ENCODE measurements at regions not wholly inside any gene's neighbourhood (a gene's known extent, or its start where the extent isn't known, plus 50 kb on each side); places are given as distances from the start of the nearest gene placed in this dataset.
"Not testable (repeated sequence)": the region's sequence is repeated elsewhere in the genome, so short reads cannot be mapped to it uniquely, and the experiment has no call there.

DNA sequence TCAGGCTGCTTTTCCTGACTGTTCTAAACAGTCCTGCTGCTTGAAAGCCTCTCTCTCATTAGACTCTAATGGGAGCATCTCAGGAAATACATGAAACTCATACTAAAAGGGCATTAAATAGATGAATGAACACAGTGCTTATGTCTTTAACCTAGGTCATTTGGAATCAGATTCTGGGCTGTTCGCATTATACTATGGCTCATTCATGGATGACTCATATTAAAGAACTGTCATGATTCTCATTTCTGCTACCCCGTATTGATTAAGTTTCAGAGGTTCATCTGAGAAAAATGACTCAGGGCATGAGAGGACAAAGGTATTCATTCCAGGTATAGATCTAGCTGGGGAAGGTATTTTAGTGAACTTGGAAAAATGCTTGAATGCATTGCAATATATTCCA lies 335.5 kb downstream of the GJA1 start:
- peak; percentile 31 for ATAC-seq

DNA sequence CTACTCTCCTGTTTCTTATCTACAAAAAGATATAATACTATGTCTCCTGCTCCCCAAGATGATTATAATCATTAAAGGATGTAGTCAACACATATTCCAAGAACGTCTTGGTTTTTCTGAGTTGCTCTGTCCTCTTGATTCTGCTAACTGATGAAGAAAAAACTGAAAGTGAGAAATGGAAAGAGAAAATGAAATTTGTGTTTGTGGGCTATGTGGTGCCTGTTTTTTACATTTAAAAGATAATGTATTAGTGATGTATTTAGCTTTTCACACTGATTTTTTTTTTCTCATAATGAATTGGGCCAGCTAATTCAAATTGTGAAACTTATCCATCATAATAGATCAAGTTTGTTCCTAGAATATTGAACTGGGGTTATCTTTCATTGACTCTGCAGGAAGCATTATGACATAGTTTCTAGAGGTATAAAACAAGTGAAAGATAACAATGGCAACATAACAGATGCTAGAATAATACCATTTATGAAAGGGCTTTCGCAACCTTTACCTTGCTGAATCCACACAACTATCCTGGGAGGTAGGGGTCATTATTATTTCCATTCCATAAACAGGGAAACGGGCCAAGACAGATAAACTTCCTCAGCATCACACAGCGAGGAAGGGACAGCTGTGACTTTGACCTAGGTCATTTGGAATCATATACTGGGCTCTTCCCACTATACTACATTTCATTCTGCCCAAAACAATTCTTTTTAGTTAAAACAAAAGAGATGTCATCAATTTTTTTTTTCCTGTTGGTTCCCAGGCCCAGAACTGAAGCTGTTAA lies 336.7 kb downstream of the GJA1 start:
- ATAC-seq: no peak

DNA sequence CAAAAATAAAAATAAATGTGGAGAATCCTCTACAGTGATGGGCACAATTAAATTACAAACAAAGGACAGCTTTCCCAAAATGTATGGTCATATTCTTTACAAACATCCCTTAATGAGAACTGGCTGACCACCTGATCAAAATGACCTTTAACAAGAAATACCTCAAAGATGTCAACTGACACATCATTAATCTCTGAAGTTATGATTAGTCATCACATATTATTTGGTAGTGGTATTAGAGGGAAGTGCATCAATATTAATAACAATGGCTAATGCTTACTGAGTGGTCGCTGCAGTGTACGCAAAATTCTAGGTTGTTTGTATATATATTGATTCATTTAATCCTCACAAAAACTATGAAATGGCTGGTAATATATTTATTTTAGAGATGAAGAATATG lies 340.6 kb downstream of the GJA1 start:
- no peak for ATAC-seq

DNA sequence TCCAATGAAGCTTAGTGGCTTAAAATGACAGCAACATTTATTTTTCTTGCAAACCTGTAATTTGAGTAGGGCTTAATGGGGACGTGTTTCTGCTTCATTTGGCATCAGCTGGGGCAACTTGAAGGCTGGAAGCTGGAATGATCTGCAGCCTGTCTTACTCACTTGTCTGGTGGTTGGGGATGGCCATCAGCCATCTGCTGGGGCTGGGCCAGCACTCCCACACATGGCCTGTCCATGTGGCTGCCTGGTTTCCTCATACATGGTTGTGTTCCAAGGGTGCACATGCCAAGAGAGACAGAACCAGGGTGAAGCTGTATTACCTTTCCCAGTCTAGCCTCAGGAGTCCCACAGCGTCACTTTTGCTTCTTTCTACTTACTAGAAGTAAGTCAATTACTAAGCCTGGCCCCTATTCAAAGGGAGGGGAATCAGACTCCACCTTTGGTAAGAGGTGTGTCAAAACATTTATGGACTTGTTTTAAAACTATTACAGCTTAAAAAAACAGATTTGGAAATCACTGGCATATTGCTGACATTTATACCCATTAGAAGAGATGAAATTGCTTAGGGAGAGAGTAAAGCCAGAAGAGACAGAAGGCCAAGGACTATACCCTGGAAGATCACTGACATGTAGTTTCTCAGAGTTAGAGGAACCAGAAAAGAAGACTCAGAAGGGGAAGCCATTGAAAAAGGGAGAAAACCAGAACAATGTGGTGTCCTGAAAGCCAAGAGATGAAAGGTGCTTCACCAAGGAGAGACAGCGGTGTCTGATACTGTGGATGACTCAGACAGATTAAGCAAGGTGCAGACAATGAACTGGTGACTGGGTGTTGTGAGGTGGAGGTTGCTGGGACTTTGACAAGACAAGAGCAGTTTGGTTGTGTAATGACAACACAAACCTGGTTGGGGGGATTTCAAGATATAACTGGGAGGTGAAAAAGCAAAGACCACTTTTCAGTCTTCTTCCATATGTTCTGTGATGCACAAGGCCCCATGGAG lies 345.2 kb downstream of the GJA1 start:
- ATAC-seq: peak; percentile 98

DNA sequence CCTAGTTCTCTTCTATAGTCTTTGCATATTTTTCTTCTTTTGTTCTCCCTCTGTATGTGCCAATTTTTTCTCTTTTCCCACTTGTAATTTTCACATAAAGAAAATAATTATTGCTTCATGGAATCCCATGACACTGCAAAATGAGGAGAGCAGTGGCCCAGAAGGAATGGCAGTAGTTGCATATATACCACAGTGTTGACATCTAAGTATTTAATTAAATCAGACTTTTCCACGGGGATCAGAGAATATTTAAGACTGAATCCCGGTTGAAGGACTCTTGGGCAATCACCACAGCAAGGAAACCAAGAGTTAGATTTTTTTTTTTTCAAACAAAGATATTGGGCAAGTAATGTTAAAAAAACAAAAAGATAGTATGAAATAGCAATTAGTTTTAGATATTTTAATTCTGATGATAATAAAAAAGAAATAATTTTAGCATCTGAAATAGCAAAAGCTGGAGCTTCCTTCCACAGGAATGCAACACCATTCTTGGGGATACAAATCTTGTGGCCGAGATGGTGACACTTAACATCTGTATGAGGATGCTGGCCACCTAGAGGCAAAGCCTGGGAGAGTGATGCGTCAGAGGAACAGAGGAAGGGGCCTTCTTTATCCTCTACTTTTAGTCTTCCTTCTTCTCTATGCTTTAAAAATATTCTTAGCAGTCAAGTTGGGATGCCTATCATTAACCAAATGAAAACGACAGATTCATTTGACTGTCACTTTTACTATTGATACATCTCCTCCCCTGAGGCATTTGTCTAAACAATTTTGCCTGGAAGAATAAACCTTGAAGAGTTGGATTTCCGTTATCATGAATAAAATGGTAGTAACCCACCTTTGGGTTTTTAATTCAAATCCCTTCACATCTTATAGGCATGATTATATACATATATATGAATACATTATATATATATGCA lies 356.2 kb downstream of the GJA1 start:
- no peak for ATAC-seq

DNA sequence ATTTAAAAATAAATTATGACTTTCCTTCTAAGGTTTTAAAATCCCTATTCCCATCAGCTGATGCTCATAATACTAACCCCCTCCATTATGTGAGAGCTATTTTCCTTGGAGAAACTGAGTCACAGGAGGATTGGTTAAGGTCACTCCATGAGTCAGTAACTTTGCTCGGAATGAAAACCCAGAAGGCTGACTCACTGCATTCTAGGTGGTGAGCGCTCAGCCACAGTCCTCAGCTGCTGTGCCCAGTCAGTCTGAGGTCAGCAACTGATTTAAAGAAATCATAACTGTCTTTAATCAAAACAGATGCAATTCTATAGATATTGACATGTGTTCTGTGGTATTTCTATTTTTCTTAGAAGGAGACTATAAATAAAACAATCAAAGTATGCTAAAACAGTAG lies 359.2 kb downstream of the GJA1 start:
- ATAC-seq: peak; percentile 62

DNA sequence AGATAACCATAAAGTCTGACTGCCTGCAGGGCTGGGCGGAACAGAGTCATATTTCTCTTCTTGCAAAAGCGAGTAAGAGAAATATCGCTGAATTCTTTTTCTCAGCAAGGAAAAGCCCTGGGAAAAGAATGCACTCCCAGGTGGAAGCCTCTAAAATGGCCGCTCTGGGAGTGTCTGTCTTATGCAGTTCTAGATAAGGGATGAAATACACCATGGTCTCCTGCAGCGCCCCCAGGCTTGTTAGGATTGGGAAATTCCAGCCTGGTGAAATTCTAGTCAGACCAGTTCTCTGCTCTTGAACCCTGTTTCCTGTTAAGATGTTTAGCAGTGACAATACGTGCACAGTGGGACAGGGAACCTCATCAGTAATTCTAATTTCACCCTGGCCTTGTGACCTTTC lies 362.2 kb downstream of the GJA1 start:
- not testable (repeated sequence) for ATAC-seq

DNA sequence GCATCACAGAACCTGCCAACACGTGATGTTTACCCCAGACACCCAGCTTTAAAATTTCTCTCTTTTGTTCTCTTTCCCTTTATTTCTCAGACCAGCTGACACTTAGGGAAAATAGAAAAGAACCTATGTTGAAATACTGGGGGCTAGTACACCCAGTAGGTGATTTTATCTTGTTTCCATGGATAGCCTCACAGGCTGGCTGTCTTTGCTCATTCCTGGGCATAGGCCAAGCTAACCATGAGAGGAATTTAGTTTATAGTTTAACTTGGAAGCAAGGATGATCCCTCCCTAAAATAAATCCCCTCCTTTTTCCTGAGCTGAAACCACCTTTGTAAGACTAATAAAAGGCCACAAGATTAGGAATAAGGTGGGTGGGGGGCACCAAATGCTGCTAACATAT lies 362.7 kb downstream of the GJA1 start:
- not testable (repeated sequence) for ATAC-seq

DNA sequence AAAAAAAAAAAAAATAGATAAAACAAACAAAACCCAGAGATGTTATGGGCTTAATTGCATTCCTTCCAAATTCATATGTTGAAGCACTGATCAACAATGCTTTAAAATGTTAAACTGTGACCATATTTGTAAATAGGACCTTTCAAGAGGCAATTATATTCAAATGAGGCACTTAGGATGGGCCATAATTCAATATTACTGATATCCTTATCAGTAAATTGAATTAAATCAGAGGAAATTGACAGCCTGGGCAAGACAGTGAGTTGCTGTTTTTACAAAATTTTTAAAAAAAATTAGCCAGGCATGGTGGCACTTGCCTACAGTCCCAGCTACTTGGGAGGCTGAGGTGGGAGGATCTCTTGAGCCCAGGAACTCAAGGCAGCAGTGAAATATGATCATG lies 364.1 kb downstream of the GJA1 start:
- no peak for ATAC-seq

DNA sequence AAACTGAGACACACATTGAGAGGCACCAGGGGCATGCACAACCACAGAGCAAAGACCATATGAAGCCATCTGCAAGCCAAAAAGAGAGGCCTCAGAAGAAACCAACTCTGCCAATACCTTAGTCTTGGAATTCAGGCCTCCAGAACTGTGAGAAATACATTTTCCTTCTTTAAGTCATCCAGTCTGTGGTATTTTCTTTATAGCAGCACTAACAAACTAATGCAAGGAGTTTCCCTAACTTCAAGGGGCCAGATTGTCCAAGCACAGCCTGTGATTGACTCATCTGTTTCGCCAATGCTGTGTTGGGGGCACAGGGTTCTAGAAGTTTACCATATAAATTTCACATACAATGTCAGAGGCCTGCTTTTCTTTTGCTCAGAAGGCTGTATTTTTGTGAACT lies 364.6 kb downstream of the GJA1 start:
- no peak for ATAC-seq

DNA sequence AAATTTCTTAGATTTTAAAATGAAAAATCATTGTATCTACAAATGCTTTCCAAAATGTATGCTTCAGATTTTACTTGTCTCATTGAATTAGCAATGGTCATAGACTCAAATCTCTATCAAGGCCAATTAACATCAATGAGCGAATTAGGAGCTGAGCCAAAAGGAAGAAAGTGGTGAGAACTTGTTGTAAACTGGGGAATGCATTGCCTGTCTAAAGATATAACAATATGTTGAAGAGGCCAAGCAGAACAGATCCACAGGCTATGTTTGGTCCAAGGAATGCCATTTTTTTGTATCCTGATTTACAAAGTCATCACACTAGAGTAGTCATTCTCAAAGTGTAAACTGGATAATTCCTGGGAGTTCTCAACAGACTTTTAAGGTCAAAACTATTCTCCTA lies 370.7 kb downstream of the GJA1 start:
- ATAC-seq: no peak

DNA sequence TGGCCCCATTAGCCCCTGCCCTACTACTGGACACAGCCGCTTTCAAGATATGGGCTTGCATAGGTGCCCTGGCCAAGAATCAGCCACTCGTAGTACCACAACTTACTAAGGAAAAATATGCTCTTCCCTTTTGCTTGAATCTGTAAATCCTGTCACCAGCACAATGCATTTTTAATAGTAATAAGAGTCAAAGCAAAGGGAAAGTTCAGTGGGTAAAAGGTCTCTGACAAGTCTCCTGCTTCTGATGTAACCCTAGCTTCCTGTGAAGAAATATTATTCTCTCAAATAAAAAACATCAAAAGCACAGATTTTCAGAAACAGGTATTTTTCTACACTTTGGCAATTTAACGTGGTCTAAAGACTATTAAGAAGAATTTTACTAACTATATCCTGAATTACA lies 373.8 kb downstream of the GJA1 start:
- ATAC-seq: no peak

DNA sequence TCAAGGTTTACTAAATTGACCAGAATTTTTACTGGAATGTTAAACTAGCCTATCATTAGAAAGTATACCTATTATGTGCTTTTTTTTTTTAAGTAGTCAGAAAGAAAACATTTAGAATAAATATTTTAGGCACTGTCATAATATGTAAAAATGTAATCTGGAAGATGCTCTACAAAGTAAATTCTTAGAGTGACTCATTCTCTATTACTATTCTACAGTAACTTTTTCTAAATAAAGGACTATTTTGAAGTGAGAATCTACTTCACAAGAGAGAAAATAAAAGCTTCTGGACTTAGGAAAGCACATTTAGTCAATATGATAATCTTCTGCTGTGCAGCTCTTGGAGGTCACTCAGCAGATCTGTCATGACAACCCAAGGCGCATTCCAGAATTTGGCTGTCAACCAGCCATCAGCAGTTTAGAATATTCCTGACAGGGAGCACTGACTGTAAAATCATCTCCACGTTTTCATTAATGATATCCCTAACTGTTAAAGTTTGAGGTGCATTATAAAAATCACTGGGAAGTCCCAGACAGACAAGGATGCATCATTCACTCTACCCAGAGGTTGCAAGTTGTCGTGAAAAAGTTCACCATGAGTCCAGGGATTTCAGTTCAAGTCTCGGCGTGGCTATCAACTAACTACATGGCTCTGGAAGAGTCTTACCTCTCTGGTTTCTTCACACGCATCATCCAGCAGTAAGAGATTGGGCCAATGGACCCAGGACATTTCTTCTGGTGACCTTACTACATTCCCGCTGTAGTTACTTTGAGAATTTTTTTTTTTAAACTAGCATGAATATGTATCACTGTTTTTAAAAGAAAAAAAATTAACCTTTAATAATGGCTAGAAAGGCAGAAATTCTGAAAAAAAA lies 374.9 kb downstream of the GJA1 start:
- no peak for ATAC-seq

DNA sequence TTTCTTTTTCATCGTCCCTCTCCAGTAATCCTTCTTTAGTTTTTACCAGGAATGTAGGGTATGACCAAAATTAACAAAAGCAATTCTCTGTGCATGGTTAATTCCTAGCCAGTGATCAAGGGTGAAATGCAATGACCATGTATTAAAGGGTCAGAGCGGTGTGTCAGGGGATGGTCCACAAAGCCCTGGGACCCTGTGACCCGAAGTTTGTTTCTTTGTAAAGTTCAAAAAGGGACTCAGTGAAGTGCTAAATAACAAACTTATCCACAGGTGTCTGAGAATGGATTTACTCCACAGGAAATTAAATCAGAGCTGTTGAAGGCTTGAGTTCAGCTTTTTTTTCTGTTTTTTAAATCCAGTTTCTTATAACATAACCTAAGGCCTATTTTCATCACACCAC lies 375.7 kb downstream of the GJA1 start:
- ATAC-seq: no peak

DNA sequence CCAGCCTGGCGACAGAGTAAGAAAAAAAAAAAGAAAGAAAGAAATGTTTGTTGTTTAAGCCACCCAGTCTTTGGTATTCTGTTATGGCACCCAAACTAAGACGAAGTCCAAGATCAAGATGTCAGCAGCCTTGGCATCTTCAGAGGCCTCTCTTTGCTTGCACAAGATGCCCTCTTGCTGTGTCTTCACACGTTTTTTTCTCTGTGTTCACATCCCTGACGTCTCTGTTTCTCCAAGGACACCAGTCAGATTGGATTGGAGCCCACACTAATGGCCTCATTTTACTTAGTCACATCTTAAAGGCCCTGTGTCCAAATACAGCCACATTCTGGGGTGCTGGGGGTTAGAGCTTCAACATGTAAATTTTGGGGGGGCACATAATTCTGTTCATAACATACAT lies 380.9 kb downstream of the GJA1 start:
- no peak for ATAC-seq

DNA sequence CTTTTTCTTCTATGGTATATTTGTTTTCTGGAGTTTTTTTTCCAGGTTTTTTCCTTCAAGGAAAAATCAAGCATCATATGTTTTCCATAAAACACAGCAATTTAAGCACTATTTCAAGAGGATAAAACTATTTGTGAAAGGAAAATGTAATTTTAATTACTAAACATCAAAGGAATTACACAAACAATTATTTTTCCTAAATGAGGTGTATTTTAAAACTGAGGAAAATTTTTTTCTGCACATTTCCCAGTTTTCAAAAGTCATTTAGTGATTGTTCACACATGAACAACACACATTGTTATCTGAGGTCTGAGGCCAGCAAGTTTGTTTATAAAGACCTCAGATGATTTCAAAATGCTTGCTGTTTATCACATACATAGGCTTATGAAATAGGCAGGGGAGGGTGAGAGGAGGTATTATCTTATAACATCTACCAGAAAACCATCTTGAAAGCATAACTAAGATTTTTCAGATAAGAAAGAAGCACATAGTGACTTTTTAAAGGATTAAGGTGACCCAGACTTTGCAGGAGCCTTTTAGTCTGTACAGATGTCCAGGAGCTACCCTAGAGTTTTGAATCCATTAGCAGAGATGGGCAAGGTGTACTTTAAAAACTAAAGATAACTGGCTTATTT lies 381.6 kb downstream of the GJA1 start:
- ATAC-seq: no peak

DNA sequence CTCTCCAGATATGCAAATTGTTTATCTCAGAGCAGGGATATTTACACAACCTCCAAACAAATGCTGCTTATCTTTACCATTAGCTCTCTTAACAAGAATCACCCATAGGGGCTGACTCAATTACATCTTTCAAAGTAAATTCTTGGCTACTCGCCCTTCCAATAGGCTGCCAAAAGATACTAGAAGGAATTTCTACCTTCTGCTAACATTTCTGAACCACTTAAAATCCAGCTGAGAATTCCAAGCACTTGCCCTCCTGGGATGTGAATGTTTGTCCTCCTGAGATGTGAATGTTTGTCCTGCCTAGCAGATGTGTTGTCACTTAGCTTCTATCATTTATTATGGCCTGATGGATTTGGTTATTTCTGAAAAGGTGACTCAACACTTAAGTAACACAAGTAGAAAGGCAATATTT lies 388.0 kb downstream of the GJA1 start:
- no peak for ATAC-seq

DNA sequence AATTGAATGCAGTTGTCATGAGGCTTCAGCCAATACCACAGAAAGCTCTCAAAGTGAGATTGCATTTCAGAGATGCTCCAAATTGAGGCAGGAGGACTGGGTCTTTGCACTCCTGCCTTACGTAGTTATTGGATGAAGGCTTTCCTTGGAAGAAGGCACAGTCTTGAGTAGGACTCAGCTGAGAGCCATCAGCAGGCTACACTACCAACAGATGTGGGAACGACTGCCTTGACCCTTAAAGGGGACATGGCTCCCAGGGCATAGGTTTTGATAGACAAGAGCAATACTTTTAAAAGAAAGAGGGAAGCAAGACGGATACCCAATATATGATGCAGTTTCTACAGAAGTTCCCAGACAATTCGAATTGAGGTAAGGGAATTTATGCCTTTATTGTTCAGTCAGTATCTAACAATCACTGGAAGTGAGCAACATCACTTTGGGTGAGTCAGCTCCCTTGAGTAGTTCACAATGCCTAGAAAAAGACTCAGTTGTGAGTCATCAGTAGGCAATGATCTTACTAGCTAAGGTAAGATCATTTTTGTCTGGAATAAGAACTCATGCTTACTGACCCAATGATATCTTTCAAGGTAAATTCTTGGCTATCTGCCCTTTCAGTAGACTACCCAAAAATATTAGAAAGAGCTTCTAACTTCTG lies 390.8 kb downstream of the GJA1 start:
- ATAC-seq: peak; percentile 97

DNA sequence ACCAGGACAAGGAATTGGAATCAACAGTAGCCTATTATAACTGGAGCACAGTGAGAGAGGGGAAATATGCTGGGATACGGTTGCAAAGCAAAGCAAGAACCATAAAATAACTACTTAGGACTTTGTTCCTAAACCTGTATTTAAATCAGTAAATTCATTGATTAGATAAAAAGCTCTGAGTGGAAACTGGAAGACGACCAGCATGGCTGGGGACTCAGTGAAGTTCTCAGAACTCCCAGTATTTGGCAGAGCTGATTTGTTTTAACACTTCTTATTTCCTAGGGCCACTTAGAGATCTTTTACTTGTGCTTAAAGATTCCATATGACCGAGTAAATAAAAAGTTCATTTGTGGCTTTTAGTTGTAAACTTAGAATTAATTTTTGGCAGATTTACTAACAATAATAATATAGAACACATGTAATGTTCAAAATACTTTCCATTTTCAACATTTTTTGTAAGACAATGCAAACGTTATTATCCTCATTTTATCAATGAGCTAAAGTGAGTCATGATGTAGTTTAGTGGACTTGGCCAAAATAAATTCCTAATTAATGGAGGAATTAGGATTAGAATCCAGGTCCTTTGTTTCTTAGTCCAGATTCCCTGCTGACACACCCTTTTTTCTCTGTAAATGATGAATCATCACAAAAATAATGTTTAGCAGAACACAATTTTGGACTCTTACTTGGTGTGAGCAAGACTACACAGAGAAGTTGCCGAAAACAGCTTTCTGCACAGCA lies 392.9 kb downstream of the GJA1 start:
- ATAC-seq: no peak

DNA sequence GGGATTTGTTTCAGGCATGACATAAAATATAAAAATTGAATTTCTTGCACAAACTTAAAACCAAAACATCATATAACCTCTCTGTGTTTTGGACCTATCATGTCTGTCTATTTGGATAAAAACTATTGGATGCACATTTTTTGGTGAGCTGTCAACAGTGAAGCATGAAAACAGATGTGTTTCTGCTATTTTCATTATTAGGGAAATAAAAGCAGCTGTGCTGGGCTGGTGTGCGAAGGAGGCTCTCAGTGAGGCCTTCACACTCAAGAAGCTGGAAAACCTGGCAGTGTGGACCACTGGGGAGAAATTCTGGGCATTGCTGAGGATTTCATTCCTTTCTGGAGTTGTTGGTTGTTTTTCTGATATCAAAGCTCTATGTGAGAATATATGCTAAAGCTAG lies 395.3 kb downstream of the GJA1 start:
- ATAC-seq: no peak
